ENCODE measurements at regions not wholly inside any gene's neighbourhood (a gene's known extent, or its start where the extent isn't known, plus 50 kb on each side); places are given as distances from the start of the nearest gene placed in this dataset.

DNA sequence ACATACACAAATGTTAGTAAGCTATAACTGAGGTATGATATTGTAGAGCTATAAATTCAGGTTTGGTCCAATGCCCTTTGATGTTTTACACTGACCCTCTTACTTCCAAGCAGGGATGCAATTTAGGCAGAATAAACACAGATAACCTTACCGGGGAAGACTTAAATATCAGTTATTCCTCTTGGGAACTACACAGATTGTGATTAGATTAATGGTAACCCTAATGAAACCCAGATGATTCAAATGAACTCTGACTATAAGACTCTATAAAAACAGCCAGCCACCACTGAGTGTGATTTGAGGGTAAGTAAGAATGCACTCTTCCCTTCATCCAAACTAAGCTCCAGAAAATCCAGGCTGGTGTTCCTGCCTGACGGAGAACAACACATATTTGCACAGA, 891.1 kb downstream of the NXPH1 start:
- TF ChIP-seq GATA3 (IDR thresholded peaks at IDR 0.05; ENCODE audit: low read depth, low read length) (no peak), GATA2 (IDR thresholded peaks at IDR 0.05; ENCODE audit: low read depth, low read length) (no peak)
